ENCODE measurements at regions not wholly inside any gene's neighbourhood (a gene's known extent, or its start where the extent isn't known, plus 50 kb on each side); places are given as distances from the start of the nearest gene placed in this dataset.

DNA sequence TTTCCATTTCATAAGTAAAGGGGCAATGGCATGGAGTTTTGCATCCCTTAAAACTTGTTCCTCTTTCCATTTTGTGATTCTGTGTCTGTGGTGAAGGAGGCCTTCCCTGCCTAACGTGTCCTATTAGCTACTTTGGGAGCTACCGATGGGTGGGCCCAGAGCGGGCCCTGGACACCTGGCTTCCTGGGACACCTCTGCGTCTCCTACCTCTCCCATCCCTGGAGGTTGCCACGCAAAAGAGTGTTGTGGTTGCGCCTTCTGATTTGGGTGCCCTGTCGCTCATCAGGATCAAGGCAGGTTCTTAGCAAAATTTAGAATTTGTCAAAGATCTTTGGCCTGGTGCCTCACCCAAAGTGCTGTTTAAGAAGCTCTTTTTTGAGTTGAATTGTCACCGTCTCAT lies 116.4 kb upstream of the CACNA1E start:
- H3K56ac ChIP-seq (ENCODE audit: low read length): no peak overlapping the region
- H3K9ac ChIP-seq (ENCODE audit: low read length): no peak overlapping the region
- H3K4me3 ChIP-seq (ENCODE audit: low read length): no peak overlapping the region
- no peak for DNase-seq
- WGBS (ENCODE audit: extremely low coverage, insufficient coverage, low lambda C conversion rate): no CpG with 5 or more reads among the region's 8 CpGs
- H2AK5ac ChIP-seq (ENCODE audit: low read length): no peak overlapping the region
- no peak overlapping the region for H3K4ac ChIP-seq (ENCODE audit: low read depth, low read length)
- H2BK120ac ChIP-seq (ENCODE audit: low read depth, low read length): no peak overlapping the region
- H4K8ac ChIP-seq (ENCODE audit: low read depth, low read length): no peak overlapping the region
- H4K5ac ChIP-seq (ENCODE audit: low read length): no peak overlapping the region
- no peak overlapping the region for H3K4me2 ChIP-seq (ENCODE audit: low read length)
- H2BK5ac ChIP-seq (ENCODE audit: low read length): no peak overlapping the region
- H3K36me3 ChIP-seq (ENCODE audit: control insufficient read depth, insufficient read depth, low read length): no peaks in the 10 kb centered on the region
- no peak overlapping the region for H3K27ac ChIP-seq (ENCODE audit: low read depth, low read length)
- H3K79me1 ChIP-seq (ENCODE audit: low read length): no peaks in the 10 kb centered on the region
- H3K4me1 ChIP-seq (ENCODE audit: control insufficient read depth, low read depth, low read length): no peaks in the 10 kb centered on the region
- no peaks in the 10 kb centered on the region for H3K79me2 ChIP-seq (ENCODE audit: control insufficient read depth, insufficient read depth, low read length)
- no peaks in the 10 kb centered on the region for H3K27me3 ChIP-seq (ENCODE audit: insufficient read depth, low read length, poor library complexity)
- no peak overlapping the region for H3K23ac ChIP-seq (ENCODE audit: low read length)
- H2BK15ac ChIP-seq (replicated peaks; ENCODE audit: low read depth): no peak overlapping the region
- H3K18ac ChIP-seq (ENCODE audit: low read length): no peak overlapping the region

DNA sequence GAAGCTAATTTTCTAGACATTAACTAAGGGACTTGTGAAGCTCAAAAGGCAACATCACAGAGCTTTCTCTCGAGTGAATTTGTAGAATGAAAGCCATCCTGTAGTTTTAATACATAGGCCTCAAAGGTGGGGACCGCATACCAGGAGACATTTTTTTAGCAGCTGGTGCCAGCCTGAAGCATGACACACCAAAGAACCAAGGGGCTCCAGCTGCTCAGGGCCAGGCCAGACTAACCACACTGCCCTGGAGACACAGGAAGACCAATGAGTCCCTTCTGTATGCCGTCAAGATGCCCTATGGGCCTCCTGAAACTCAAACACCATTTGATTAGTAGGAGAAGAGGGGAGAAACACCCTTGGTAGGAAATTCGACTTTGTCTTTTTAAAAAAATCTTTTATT lies 113.9 kb upstream of the CACNA1E start:
- H2BK15ac ChIP-seq (replicated peaks; ENCODE audit: low read depth): no peak overlapping the region
- WGBS (ENCODE audit: extremely low coverage, insufficient coverage, low lambda C conversion rate): no CpG with 5 or more reads among the region's 4 CpGs
- H3K4me1 ChIP-seq (ENCODE audit: control insufficient read depth, low read depth, low read length): no peaks in the 10 kb centered on the region
- no peak overlapping the region for H3K18ac ChIP-seq (ENCODE audit: low read length)
- no peak overlapping the region for H2BK120ac ChIP-seq (ENCODE audit: low read depth, low read length)
- no peaks in the 10 kb centered on the region for H3K79me1 ChIP-seq (ENCODE audit: low read length)
- DNase-seq: no peak
- no peak overlapping the region for H3K27ac ChIP-seq (ENCODE audit: low read depth, low read length)
- no peak overlapping the region for H3K56ac ChIP-seq (ENCODE audit: low read length)
- H3K4me2 ChIP-seq (ENCODE audit: low read length): no peak overlapping the region
- no peak overlapping the region for H4K5ac ChIP-seq (ENCODE audit: low read length)
- no peak overlapping the region for H2BK5ac ChIP-seq (ENCODE audit: low read length)
- H3K36me3 ChIP-seq (ENCODE audit: control insufficient read depth, insufficient read depth, low read length): no peaks in the 10 kb centered on the region
- H3K4me3 ChIP-seq (ENCODE audit: low read length): no peak overlapping the region
- H3K27me3 ChIP-seq (ENCODE audit: insufficient read depth, low read length, poor library complexity): no peaks in the 10 kb centered on the region
- no peaks in the 10 kb centered on the region for H3K79me2 ChIP-seq (ENCODE audit: control insufficient read depth, insufficient read depth, low read length)
- H4K8ac ChIP-seq (ENCODE audit: low read depth, low read length): no peak overlapping the region
- no peak overlapping the region for H3K4ac ChIP-seq (ENCODE audit: low read depth, low read length)
- no peak overlapping the region for H3K23ac ChIP-seq (ENCODE audit: low read length)
- H3K9ac ChIP-seq (ENCODE audit: low read length): no peak overlapping the region
- H2AK5ac ChIP-seq (ENCODE audit: low read length): no peak overlapping the region

DNA sequence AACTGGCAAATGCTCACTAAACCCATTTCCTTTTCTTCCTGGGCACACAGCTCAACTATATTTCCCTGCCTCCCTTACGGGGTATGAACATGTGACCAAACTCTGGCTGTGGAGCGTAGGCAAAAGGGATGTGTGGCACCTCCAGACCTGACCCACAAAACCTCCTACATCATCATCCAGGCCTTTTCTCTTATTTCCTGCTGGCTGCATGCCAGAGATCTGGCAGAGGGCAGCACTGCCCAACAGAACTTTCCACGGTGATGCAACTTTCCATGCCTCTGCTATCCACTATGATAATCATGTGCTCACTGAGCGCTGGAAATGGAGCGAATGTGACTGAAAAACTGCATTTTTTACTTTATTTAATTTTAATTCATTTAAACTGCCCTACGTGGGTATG lies 99.6 kb upstream of the CACNA1E start:
- Histone ChIP-seq H4K5ac (ENCODE audit: low read length) (no peak overlapping the region), H3K23ac (ENCODE audit: low read length) (no peak overlapping the region), H2BK15ac (replicated peaks; ENCODE audit: low read depth) (no peak overlapping the region), H3K18ac (ENCODE audit: low read length) (no peak overlapping the region), H3K36me3 (ENCODE audit: control insufficient read depth, insufficient read depth, low read length) (no peaks in the 10 kb centered on the region), H2BK5ac (ENCODE audit: low read length) (no peak overlapping the region), H3K9ac (ENCODE audit: low read length) (no peak overlapping the region), H3K4me2 (ENCODE audit: low read length) (no peak overlapping the region), H3K4me3 (ENCODE audit: low read length) (no peak overlapping the region), H3K79me1 (ENCODE audit: low read length) (no peaks in the 10 kb centered on the region), H2AK5ac (ENCODE audit: low read length) (no peak overlapping the region), H3K27ac (ENCODE audit: low read depth, low read length) (no peak overlapping the region), H2BK120ac (ENCODE audit: low read depth, low read length) (no peak overlapping the region), H3K56ac (ENCODE audit: low read length) (no peak overlapping the region), H3K79me2 (ENCODE audit: control insufficient read depth, insufficient read depth, low read length) (no peaks in the 10 kb centered on the region), H4K8ac (ENCODE audit: low read depth, low read length) (no peak overlapping the region), H3K4me1 (ENCODE audit: control insufficient read depth, low read depth, low read length) (no peaks in the 10 kb centered on the region), H3K27me3 (ENCODE audit: insufficient read depth, low read length, poor library complexity) (no peaks in the 10 kb centered on the region), H3K4ac (ENCODE audit: low read depth, low read length) (no peak overlapping the region)
- peak; percentile 11 for DNase-seq
- WGBS (ENCODE audit: extremely low coverage, insufficient coverage, low lambda C conversion rate): no CpG with 5 or more reads among the region's 6 CpGs

DNA sequence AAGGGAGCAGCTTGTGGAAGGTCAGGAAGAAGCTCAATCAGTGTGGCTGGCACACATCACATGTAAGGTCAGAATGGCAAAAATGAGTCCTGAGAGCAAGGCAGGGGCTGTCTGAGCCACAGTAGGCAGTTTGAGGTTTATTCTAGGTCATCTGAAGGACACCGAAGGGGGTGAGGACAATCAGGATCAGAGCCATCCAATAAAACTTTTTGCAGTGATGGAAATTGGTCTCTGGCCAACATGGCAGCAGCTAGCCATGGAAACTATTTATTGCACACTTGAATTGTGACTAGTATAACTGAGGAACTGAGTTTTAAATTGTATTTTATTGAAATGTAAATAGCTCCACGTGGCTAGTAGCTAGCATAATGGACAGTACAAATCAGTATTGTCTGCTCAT lies 97.0 kb upstream of the CACNA1E start:
- Histone ChIP-seq H3K23ac (ENCODE audit: low read length) (no peak overlapping the region), H3K79me1 (ENCODE audit: low read length) (no peaks in the 10 kb centered on the region), H3K4me2 (ENCODE audit: low read length) (no peak overlapping the region), H3K36me3 (ENCODE audit: control insufficient read depth, insufficient read depth, low read length) (no peaks in the 10 kb centered on the region), H3K4me1 (ENCODE audit: control insufficient read depth, low read depth, low read length) (no peaks in the 10 kb centered on the region), H2BK120ac (ENCODE audit: low read depth, low read length) (no peak overlapping the region), H4K5ac (ENCODE audit: low read length) (no peak overlapping the region), H3K27me3 (ENCODE audit: insufficient read depth, low read length, poor library complexity) (no peaks in the 10 kb centered on the region), H3K56ac (ENCODE audit: low read length) (no peak overlapping the region), H3K9ac (ENCODE audit: low read length) (no peak overlapping the region), H3K18ac (ENCODE audit: low read length) (no peak overlapping the region), H2AK5ac (ENCODE audit: low read length) (no peak overlapping the region), H3K79me2 (ENCODE audit: control insufficient read depth, insufficient read depth, low read length) (no peaks in the 10 kb centered on the region), H2BK5ac (ENCODE audit: low read length) (no peak overlapping the region), H4K8ac (ENCODE audit: low read depth, low read length) (no peak overlapping the region), H3K27ac (ENCODE audit: low read depth, low read length) (no peak overlapping the region), H3K4ac (ENCODE audit: low read depth, low read length) (no peak overlapping the region), H2BK15ac (replicated peaks; ENCODE audit: low read depth) (no peak overlapping the region), H3K4me3 (ENCODE audit: low read length) (no peak overlapping the region)
- WGBS (ENCODE audit: extremely low coverage, insufficient coverage, low lambda C conversion rate): no CpG with 5 or more reads among the region's 2 CpGs
- DNase-seq: no peak

DNA sequence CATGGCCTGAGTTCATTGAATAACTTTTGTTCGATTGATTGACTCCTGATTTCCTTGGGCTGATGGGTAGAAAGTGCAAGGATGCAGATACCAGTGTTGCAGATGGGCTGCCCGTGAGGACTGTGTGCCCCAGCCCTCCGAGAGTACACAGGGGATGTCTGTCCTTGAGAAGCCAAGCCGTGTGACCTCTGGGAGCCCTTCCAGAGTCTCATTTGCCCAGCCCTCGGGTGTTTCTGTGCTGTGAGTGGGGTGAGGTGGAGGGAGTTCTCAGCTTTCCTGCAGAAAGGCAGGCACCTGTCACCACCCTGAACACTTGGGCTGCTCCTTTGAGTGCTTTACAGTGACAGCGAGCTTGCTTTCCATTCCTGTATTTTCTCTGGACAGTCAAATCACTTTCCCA lies 96.4 kb upstream of the CACNA1E start:
- WGBS (ENCODE audit: extremely low coverage, insufficient coverage, low lambda C conversion rate): no CpG with 5 or more reads among the region's 6 CpGs
- no peak overlapping the region for H3K4me3 ChIP-seq (ENCODE audit: low read length)
- H2BK15ac ChIP-seq (replicated peaks; ENCODE audit: low read depth): no peak overlapping the region
- no peak overlapping the region for H2BK5ac ChIP-seq (ENCODE audit: low read length)
- no peaks in the 10 kb centered on the region for H3K4me1 ChIP-seq (ENCODE audit: control insufficient read depth, low read depth, low read length)
- H3K27me3 ChIP-seq (ENCODE audit: insufficient read depth, low read length, poor library complexity): no peaks in the 10 kb centered on the region
- no peak overlapping the region for H3K23ac ChIP-seq (ENCODE audit: low read length)
- no peak for DNase-seq
- H3K27ac ChIP-seq (ENCODE audit: low read depth, low read length): no peak overlapping the region
- H3K18ac ChIP-seq (ENCODE audit: low read length): no peak overlapping the region
- H3K4me2 ChIP-seq (ENCODE audit: low read length): no peak overlapping the region
- H3K36me3 ChIP-seq (ENCODE audit: control insufficient read depth, insufficient read depth, low read length): no peaks in the 10 kb centered on the region
- H3K79me2 ChIP-seq (ENCODE audit: control insufficient read depth, insufficient read depth, low read length): no peaks in the 10 kb centered on the region
- H3K56ac ChIP-seq (ENCODE audit: low read length): no peak overlapping the region
- no peak overlapping the region for H3K9ac ChIP-seq (ENCODE audit: low read length)
- no peak overlapping the region for H4K8ac ChIP-seq (ENCODE audit: low read depth, low read length)
- no peak overlapping the region for H3K4ac ChIP-seq (ENCODE audit: low read depth, low read length)
- no peak overlapping the region for H2BK120ac ChIP-seq (ENCODE audit: low read depth, low read length)
- no peaks in the 10 kb centered on the region for H3K79me1 ChIP-seq (ENCODE audit: low read length)
- no peak overlapping the region for H2AK5ac ChIP-seq (ENCODE audit: low read length)
- H4K5ac ChIP-seq (ENCODE audit: low read length): no peak overlapping the region

DNA sequence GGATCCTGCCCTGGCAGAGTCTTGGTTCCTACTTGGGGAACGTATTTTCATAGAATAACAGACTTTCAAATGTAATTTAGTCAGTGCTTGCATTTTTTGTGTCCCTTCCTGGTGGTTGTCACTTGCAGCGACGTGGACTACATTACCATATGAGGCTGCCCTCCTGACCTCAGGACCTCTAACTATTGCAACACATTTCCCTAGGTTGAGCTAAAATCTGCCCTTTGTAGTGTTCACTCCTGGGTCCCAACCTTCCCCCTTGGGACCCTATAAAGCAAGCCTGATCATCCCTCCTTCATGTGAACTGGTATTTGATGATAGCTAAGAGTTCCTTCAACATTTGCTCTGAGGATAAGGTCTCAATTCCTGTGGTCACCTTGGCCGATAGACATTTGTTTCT lies 95.6 kb upstream of the CACNA1E start:
- Histone ChIP-seq H3K4ac (ENCODE audit: low read depth, low read length) (no peak overlapping the region), H3K27me3 (ENCODE audit: insufficient read depth, low read length, poor library complexity) (no peaks in the 10 kb centered on the region), H3K4me3 (ENCODE audit: low read length) (no peak overlapping the region), H2BK15ac (replicated peaks; ENCODE audit: low read depth) (no peak overlapping the region), H2BK5ac (ENCODE audit: low read length) (no peak overlapping the region), H3K4me1 (ENCODE audit: control insufficient read depth, low read depth, low read length) (no peaks in the 10 kb centered on the region), H3K79me1 (ENCODE audit: low read length) (no peaks in the 10 kb centered on the region), H3K36me3 (ENCODE audit: control insufficient read depth, insufficient read depth, low read length) (no peaks in the 10 kb centered on the region), H3K18ac (ENCODE audit: low read length) (no peak overlapping the region), H4K8ac (ENCODE audit: low read depth, low read length) (no peak overlapping the region), H3K4me2 (ENCODE audit: low read length) (no peak overlapping the region), H3K9ac (ENCODE audit: low read length) (no peak overlapping the region), H3K56ac (ENCODE audit: low read length) (no peak overlapping the region), H4K5ac (ENCODE audit: low read length) (no peak overlapping the region), H3K27ac (ENCODE audit: low read depth, low read length) (no peak overlapping the region), H3K79me2 (ENCODE audit: control insufficient read depth, insufficient read depth, low read length) (no peaks in the 10 kb centered on the region), H2BK120ac (ENCODE audit: low read depth, low read length) (no peak overlapping the region), H3K23ac (ENCODE audit: low read length) (no peak overlapping the region), H2AK5ac (ENCODE audit: low read length) (no peak overlapping the region)
- no peak for DNase-seq
- no CpG with 5 or more reads among the region's 4 CpGs for WGBS (ENCODE audit: extremely low coverage, insufficient coverage, low lambda C conversion rate)

All from mesendoderm (in vitro differentiated cells).